ENCODE measurements at regions not wholly inside any gene's neighbourhood (a gene's known extent, or its start where the extent isn't known, plus 50 kb on each side); places are given as distances from the start of the nearest gene placed in this dataset.
A peak's percentile ranks its signal among the peaks of the same experiment; 100 is the strongest.

DNA sequence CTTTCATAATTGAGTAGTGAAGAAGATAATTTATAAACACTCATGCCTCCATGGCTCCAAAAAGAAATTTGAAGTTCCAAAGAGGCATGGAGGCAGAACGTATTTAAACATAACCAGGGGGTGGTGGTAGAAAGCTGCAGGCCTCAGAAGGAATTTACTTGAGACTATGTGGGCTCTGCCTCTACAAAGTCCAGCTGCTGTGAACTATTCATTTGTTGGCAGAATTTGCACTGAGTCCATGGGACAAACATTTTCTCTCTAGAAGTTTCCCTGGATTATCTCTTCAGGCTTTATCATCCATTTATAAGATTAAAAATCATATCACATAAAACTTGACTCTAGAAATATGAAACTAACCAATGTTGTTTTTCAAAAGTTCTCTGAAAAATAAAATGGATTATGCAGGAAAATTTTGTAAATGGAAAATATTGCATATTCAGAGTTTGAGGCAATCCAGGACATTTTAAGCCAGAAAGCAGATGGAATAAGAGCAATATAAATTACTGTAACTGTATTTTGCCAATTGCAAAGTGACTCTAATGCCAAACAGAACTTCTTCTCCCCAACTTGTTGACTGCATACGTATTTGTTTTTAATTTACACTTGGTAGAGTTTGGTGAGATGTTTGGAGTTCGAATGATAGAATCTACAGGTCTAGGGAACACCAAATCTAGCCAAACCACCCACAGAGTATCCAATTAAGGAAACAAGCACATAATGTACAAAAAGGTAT, 258.2 kb downstream of the ENC1 start:
- DNase-seq (ENCODE audit: low spot score), result peak; percentile 77

DNA sequence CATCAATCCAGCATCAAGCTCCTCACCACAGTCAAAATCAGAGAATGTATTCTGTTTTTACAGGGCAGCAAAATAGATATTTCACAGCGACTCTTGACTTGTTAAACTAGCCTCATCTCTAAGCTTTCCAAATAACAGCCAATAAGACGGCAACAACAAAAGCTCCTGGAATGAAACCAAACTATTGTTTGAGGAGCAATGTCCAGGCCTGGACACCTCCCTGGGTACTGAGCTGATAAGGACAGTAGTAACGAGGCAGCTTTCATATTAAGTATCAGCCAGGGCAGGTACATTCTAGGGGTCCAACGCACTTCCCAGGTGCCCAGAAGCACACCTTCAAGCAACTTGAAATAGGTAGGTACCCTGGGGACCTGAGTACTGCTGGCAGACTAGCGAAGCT, 260.3 kb downstream of the ENC1 start:
- no peak for DNase-seq (ENCODE audit: low spot score)

DNA sequence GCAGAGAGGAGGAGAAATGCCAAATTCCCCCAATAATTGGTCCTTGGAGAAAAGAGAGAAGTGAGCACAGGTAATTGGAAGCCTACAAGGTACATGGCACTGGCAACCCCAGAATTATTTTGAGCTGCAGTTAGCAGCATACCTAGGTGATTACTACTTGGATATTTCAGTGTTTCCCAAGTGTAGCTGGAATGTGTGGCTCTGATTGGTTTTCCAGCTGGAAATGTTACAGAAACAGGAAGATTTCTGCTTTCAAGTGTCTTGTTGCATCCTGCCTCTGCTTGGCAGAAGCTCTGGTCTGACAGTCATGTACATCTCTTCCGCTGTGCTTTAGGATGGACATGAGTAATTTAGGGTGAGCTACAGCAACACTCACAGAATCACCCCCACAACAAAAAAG, 262.1 kb downstream of the ENC1 start:
- peak; percentile 63 for DNase-seq (ENCODE audit: low spot score)

DNA sequence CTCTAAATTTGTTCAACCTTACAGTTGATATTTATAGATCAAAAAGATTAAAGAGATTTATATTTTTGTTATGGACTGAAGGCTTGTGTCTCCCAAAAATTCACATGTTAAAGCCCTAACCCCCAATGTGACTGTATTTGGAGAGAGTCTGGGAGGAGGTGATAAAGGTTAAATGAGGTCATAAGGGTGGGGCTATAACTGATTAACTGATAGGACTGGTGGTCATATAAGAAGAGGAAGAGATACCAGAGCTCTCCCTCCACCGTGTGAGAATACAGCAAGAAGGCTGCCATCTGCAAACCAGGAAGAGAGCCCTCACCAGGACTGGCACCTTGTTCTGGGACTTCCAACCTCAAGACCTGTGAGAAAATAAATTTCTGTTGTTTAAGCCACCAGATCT, 264.3 kb downstream of the ENC1 start:
- DNase-seq (ENCODE audit: low spot score), result no peak

DNA sequence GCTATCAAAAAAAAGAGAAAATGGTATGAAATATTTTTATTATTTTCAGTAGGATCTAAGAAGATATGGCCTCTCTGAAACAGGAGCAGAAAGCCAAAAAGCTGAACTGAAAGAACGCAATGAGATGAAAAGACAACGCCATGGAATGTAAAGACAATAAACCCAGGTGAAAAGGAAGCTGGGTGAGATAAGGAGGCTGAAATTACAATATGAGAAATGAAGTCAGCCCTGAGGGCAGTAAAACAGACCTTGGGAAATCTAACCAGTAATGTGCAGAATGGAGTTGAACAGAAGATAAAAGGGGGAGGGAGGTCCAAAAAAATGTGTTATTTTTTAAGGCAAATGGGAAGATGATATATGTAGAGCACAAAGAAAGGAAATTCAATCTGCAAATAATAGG, 265.3 kb downstream of the ENC1 start:
- DNase-seq (ENCODE audit: low spot score), result no peak

DNA sequence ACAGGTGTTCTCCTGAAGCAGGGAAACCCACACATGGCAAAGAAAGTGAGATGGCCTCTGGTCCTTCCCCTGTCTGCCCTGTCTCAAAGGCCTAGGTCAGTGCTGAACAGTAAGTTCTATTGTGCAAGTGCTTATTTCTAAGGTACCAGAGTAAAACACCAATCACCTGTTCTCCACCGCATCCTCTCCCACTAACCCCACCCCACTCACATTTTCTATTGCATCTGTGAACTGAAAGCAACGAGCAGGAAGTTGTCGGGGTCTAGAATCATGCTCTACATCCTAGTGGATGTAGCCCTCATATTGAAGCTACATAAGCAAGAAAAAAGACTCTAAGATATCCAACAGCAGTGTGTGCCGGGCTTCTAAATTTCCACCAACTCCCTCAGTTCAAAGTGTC, 265.9 kb downstream of the ENC1 start:
- DNase-seq (ENCODE audit: low spot score), result no peak

DNA sequence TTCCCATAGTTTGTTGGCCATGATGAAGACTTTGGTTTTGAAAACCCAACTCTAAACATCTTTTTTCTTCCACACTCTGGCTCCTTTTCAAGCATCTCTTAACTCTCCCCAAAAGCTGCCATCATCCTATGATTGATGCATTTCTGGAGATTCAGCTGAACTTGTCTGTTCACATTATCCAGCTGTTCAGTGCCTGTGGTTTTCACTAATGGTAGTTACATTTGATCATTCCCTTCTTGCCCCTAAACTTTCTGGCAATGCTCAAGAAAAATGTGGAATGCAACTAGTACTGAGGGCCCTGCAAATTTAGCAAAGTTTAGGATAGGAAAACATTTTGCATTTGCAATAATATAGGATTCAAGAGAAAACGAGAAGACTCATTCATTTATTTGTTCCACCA, 267.5 kb downstream of the ENC1 start:
- peak; percentile 72 for DNase-seq (ENCODE audit: low spot score)

DNA sequence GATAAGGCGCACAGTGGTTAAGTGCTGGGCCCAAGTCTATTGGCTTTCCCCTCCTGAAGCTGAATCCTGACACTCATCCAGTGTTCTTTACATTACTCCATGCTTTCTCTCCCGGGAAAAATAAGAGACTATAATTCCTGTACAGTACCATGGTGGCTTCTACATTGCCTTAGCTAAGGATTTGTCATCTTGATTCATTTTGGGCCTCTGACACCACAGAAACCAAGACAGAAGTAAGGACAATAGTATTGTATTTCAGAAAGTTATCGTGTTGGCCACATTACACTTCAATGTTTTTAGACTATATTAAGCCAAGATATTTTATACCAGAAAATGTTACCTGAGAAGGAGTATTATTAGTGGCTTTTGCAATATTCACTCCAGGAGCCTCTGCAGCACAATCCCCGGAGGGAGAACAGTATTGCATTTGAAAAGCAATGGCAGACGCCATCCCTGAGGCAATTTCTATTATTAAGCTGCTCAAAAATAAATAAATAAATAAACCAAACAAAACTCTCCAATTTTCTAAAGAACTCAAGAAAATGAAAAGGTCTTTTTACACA, 267.9 kb downstream of the ENC1 start:
- no peak for DNase-seq (ENCODE audit: low spot score)

DNA sequence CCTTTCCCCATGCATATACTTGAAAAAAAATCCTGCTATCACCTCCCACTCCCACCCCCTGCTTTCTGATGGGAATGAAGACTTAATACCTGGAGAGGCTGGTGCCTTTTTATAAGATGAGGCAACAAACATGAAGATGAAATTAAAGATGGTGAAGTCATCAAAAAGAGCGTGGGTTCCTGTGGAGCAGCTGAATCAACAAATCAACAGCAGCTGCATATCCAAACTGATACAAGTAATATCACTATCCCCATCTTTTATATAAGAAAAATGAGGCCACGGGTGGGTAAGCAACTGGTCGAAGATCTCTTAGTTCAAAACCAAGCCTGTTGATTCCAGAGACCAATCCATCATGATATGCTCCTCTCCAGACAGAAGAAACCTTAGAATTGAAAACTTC, 268.5 kb downstream of the ENC1 start:
- no peak for DNase-seq (ENCODE audit: low spot score)

DNA sequence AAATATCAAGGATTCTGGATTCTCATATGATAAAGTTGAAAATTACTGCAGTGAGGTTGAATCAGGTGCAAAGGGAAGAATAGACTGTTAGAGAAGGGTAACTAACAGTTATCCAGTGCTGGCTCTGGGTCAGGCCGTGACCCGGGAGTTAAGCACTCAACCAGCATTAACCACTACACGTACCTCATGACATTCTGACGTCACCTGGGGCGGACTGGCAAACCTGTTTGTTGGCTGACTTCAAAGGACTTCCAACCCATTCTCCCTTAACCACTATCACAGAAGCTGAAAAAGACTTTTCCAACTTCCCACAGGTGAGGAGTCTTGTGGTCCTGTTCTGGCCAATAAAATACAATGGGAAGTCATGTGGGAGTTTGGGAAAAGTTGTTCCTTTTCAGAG, 268.9 kb downstream of the ENC1 start:
- DNase-seq (ENCODE audit: low spot score), result no peak

DNA sequence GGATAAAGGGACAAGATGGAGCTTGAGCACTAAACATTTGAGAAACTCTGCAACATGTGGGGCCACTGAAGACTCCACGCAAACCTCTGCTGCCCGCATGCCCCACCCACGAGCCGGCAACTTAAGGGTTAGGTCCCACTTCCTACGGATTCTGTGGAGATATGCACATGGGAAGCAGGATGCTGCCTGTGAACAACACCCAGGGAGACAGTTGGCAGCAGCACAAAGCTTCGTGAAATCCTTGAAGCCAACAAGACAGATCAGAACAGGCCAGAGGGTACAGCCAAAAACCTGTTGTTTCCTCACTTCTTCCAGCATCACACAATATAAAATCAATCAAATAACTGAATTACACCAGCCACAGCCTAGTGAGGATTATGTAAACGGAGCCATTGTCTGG, 270.4 kb downstream of the ENC1 start:
- peak; percentile 21 for DNase-seq (ENCODE audit: low spot score)

DNA sequence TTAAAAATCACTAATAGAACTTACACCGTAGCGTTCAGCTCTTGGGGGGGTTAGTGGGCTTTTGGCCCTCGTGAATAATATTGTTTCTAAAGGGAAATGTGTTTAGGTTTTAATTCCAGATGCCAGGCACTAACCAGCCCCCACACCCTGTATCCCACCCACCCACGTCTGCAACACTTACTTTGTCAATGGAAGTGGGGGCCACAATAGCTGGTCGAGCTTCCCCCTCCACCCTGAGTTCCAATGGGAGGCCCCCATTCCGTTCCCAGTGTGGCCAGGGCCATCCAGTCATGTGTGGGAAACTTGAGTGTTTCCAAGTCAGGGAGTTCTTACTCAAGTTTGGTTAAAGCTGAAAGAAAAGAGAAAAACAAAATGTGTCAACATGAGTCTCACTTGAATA, 271.4 kb downstream of the ENC1 start:
- DNase-seq (ENCODE audit: low spot score), result no peak

DNA sequence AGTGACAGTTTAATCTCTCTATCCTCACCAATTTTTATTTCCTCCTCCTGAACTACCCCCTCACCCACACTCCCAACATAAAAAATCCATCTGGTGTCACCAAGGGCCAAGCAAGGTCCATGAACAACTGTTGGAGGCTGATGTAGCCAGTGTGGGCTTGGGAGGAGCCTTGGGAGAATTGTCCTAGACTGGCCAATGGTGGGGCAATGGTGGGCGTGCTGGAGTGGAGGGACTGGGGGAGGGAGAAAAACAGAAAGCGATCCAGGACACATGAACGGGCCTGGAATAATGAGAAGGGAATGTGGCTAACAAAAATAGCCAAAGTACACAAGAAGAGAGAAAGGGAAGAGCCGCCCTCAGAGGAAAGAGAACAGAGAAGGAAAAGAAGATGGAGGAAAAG, 272.6 kb downstream of the ENC1 start:
- no peak for DNase-seq (ENCODE audit: low spot score)

DNA sequence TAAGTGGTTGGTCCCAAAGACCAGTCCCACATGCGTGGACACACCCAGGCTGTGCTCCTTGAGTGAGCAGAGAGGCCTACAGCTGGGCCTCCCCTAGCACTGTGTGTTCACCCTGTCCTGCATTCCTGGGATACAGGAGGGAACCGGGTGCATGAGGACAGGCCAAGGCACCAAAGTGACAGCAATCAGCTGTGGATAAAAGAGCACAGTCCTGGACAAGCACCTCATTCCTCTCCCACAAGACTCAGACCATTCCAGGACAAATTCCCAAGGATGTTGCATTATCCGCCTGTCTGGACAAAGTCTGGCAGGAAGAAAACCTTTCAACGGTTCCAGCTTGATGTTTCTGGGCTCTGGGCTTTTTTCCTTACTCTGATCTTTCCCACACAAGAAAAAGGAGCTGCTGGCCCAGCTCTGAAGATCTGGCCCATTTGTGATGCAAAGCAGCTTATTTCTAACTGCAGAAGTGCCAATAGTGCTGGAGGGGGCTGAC, 273.2 kb downstream of the ENC1 start:
- DNase-seq (ENCODE audit: low spot score), result peak; percentile 41

DNA sequence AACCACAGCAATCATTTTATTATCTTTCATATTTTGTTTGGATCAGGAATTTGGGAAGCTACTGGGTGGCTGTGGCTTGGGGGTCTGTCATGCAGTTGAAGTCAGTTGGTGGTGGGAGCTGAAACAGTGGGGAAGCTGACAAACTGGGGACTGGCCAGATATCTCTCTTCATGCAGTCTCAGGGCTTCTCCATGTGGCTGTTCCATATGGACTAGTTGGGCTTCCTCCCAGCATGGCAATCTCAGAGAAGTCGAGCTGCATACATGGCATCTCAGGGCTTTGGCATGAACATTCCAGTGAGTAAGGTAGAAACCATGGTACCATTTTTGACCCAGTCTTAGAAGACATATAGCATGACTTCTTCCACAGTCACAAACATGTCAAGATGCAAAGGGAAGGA, 274.8 kb downstream of the ENC1 start:
- no peak for DNase-seq (ENCODE audit: low spot score)

DNA sequence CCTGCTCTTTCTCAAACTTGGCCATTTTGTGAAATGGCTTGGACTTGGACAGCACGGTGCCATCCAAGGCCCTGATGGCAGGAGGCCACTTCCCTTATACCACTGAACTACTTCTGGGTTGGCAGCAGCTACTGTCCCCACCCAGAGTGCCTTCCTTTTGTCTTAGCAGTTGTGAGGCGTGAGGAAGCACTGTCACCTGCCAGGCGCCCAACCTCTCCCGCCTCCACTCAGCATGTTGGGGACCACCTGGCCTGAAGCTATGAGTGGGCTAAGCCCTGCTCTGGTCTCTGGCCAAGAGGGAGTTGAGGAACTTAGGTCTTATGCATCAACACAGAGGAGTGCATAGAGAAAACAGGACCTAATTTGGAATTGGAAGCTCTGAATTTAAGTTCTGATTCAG, 276.0 kb downstream of the ENC1 start:
- DNase-seq (ENCODE audit: low spot score), result no peak

DNA sequence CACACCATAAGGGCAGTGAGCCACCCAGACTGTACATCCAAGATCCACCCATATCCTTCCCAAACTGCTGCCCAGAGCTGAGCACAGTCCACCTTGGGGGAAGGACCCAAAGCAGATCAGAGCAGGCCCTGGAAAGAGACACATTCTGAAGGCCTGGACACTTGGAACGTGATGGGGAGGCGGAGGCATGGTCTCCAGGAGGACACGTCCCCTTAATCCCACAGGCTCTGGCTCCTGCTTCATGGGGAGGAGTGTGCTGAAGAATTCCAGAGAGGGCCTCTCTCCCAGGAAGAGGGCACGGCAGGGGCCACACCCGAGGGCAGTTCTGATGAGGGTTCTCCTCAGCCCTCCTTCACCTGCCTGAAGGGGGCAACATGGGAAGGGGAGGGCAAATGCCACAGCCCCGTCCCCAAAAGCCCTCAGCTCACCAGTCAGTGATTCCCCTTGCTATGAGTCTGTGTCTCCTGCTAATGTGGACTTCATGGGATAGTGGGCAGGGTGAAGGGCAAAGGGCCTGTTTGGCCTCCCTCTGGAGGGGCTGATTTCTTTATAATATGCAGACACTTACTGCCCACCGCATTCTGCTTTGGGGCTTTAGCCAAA, 276.8 kb downstream of the ENC1 start:
- no peak for DNase-seq (ENCODE audit: low spot score)

DNA sequence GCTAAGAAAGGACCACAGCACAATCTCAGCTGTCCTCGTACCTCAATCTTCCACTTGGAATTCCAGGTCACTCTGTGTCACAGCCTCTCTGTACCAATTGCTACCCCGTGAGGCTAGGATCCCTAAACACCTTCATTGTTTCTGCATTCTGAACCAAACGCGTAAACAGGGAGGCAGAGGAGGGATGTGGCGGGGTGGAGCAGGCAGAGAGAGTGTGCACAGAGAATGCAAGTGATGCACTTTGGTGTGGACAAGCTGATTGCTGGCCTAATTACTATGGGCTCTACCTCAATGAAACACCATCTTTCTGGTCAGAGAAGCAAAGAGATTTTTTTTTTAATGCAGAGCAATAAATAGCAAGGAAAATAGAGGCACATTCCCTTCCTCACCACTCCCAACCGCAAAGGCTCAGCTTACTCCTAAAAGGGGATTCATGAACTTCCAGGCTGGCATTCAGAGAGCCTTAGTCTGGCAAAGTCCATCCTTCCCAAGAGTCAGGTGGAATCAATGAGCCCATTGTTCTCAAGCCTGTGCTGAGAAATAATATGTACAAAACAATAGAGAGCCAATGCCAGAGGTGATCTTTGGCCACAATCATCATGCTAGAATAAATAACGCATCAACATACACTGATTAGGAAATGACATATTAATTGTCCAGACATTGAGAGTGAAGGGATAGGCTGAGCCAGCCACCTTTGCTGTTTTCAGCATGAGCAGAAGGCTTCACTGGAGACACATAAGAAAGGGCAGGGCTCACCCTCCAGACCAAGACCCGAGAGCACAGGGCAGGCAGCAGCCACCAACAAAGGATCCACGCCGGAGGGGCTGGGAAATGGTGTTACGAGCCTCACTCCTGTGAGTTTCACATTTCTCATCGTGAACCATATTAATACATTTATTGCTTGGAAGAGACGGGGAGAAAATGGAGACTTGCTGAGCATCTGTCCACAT, 278.8 kb downstream of the ENC1 start:
- no peak for DNase-seq (ENCODE audit: low spot score)

DNA sequence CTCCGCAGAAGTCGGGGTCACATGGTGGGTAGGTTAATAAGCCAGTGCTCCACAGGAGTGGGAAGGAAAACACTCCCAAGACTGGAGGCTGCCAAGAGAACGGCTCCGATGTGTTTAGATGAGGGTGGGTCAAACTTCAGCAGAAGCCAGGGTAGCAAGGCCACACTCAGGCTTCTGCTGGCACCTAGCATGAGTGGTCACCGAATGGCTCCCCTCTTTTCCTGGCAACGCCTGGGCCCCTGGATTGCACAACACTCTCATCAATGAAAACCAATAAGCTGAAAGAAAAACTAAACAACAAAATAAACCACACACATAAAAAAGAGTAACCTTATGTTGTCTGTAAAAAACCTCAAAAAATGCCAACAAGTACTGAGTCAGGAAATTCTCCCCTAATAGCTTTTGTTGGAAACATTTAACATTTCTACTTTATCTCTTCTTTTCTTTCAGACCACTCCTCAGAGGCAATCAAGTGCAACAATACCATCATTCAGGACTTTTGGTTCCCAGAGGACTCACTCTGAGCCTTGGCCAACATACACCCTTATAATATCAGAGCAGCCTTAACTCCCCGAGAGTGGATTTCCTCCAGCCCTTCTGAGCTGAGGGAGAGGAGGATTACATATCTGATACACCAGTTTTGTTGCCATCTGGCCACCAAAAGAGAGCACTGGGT, 279.9 kb downstream of the ENC1 start:
- no peak for DNase-seq (ENCODE audit: low spot score)

DNA sequence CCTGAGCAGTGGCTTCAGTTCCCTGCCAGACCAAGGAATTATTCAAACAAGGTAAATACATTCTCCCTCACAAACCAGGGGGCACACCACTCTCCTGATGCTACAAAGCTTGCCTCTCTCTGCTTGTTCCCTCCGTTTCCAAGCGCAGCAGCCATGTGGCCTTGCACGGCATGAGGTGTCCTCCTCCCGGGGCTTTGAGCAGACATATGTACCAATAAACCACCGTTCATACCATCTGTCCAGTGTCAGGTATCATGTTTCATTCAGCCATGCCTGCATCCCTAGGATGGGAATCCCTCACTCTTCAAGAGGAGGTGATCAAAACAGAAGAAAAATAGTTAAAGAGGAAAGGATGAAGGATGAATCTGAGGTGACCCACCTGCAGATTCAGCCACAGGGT, 282.7 kb downstream of the ENC1 start:
- no peak for DNase-seq (ENCODE audit: low spot score)

DNA sequence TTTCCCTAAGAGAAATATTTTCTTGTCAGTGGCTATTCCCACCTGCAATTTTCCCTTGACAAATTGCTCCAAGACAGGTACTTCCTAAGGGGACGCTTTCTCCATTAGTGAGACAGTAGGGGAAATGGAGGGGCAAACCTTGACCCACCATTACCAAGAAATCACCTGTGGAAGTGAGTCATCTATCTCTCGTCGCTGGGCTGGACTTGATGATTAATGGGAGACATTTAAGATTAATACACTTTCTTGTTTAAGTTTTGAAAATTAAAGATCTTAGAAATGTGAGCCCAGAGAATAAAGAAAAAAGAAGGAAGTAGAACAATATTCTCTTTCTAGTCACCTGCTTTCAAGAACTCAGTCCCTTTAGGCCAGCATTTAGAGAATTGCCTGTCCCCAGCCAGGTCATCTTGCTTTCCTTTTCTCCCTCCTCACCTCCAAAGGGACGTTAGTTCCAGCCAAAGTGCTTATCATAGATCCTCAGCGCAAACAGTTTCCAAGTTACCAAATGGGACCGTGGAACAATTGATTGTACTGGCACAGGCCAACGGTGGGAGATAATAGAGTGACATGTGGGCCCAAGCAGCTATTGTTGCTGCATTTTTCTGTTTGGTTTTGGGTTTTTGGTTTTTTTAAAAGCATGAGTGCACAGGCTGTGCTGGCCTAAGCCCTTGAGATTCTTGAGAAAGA, 284.4 kb downstream of the ENC1 start:
- no peak for DNase-seq (ENCODE audit: low spot score)
